ENCODE measurements at regions not wholly inside any gene's neighbourhood (a gene's known extent, or its start where the extent isn't known, plus 50 kb on each side); places are given as distances from the start of the nearest gene placed in this dataset.
"Not testable (repeated sequence)": the region's sequence is repeated elsewhere in the genome, so short reads cannot be mapped to it uniquely, and the experiment has no call there.

GRCh38 chr17:70699408-70699807 lies 530.1 kb downstream of the KCNJ2 start:
- no peak overlapping the region for H3K4me2 ChIP-seq
- H3K9me3 ChIP-seq = peaks cover 11% of the 10 kb centered on the region; the same call in 1 of the 2 replicates
- no peak overlapping the region for H3K27ac ChIP-seq
- 0 out of 2 replicates have a peak, but pooled peaks cover 3% of the 10 kb centered on the region for H3K4me1 ChIP-seq
- no peaks in the 10 kb centered on the region for H4K20me1 ChIP-seq
- no peaks in the 10 kb centered on the region for H3K27me3 ChIP-seq
- H3K4me3 ChIP-seq = no peak overlapping the region
- no peaks in the 10 kb centered on the region for H3K36me3 ChIP-seq
- TF ChIP-seq Cebpa-rat (IDR thresholded peaks at IDR 0.05) = no peak
- H3K9ac ChIP-seq = no peak overlapping the region

- H3K27ac ChIP-seq = no peak overlapping the region
- peaks cover 11% of the 10 kb centered on the region; the same call in 1 of the 2 replicates for H3K9me3 ChIP-seq
- TF ChIP-seq Cebpa-rat (IDR thresholded peaks at IDR 0.05) = no peak
- H3K4me3 ChIP-seq = no peak overlapping the region
- H3K4me1 ChIP-seq = 0 out of 2 replicates have a peak, but pooled peaks cover 3% of the 10 kb centered on the region
- no peaks in the 10 kb centered on the region for H3K27me3 ChIP-seq
- no peak overlapping the region for H3K4me2 ChIP-seq
- no peak overlapping the region for H3K9ac ChIP-seq
- H3K36me3 ChIP-seq = no peaks in the 10 kb centered on the region
- no peaks in the 10 kb centered on the region for H4K20me1 ChIP-seq
These were observed 533.4 kb downstream of the KCNJ2 start for GRCh38 chr17:70702683-70703255.

GRCh38 chr17:70709596-70709995 lies 540.3 kb downstream of the KCNJ2 start:
- H3K4me1 ChIP-seq = no peaks in the 10 kb centered on the region
- H3K9ac ChIP-seq = no peak overlapping the region
- H3K27ac ChIP-seq = no peak overlapping the region
- H4K20me1 ChIP-seq = no peaks in the 10 kb centered on the region
- TF ChIP-seq Cebpa-rat (IDR thresholded peaks at IDR 0.05) = no peak
- no peaks in the 10 kb centered on the region for H3K9me3 ChIP-seq
- H3K4me3 ChIP-seq = no peak overlapping the region
- H3K36me3 ChIP-seq = no peaks in the 10 kb centered on the region
- H3K4me2 ChIP-seq = no peak overlapping the region
- no peaks in the 10 kb centered on the region for H3K27me3 ChIP-seq

- H3K4me1 ChIP-seq = no peaks in the 10 kb centered on the region
- H3K27ac ChIP-seq = no peak overlapping the region
- no peak for TF ChIP-seq Cebpa-rat (IDR thresholded peaks at IDR 0.05)
- H3K4me3 ChIP-seq = no peak overlapping the region
- H3K27me3 ChIP-seq = no peaks in the 10 kb centered on the region
- no peak overlapping the region for H3K9ac ChIP-seq
- H3K9me3 ChIP-seq = no peaks in the 10 kb centered on the region
- H3K4me2 ChIP-seq = no peak overlapping the region
- H4K20me1 ChIP-seq = no peaks in the 10 kb centered on the region
- H3K36me3 ChIP-seq = no peaks in the 10 kb centered on the region
These were observed 544.4 kb downstream of the KCNJ2 start for GRCh38 chr17:70713694-70714093.

GRCh38 chr17:70716551-70716950 lies 547.2 kb downstream of the KCNJ2 start:
- H3K4me1 ChIP-seq = no peaks in the 10 kb centered on the region
- no peaks in the 10 kb centered on the region for H3K36me3 ChIP-seq
- H3K9ac ChIP-seq = no peak overlapping the region
- no peak overlapping the region for H3K4me2 ChIP-seq
- H3K27ac ChIP-seq = no peak overlapping the region
- no peak for TF ChIP-seq Cebpa-rat (IDR thresholded peaks at IDR 0.05)
- H3K9me3 ChIP-seq = no peaks in the 10 kb centered on the region
- no peaks in the 10 kb centered on the region for H4K20me1 ChIP-seq
- no peak overlapping the region for H3K4me3 ChIP-seq
- H3K27me3 ChIP-seq = no peaks in the 10 kb centered on the region

- Histone ChIP-seq H3K27me3 (no peaks in the 10 kb centered on the region), H3K4me2 (no peak overlapping the region), H3K9ac (no peak overlapping the region), H3K4me1 (no peaks in the 10 kb centered on the region), H4K20me1 (no peaks in the 10 kb centered on the region), H3K27ac (no peak overlapping the region), H3K36me3 (no peaks in the 10 kb centered on the region), H3K4me3 (no peak overlapping the region), H3K9me3 (no peaks in the 10 kb centered on the region)
- no peak for TF ChIP-seq Cebpa-rat (IDR thresholded peaks at IDR 0.05)
These were observed 547.7 kb downstream of the KCNJ2 start for GRCh38 chr17:70717042-70717441.

GRCh38 chr17:70736375-70736957 lies 567.1 kb downstream of the KCNJ2 start:
- Histone ChIP-seq H4K20me1 (no peaks in the 10 kb centered on the region), H3K36me3 (no peaks in the 10 kb centered on the region), H3K9me3 (no peaks in the 10 kb centered on the region), H3K27ac (no peak overlapping the region), H3K4me3 (no peak overlapping the region), H3K4me1 (no peaks in the 10 kb centered on the region), H3K9ac (no peak overlapping the region), H3K27me3 (no peaks in the 10 kb centered on the region), H3K4me2 (no peak overlapping the region)
- no peak for TF ChIP-seq Cebpa-rat (IDR thresholded peaks at IDR 0.05)

- no peaks in the 10 kb centered on the region for H3K27me3 ChIP-seq
- no peaks in the 10 kb centered on the region for H3K36me3 ChIP-seq
- no peak for TF ChIP-seq Cebpa-rat (IDR thresholded peaks at IDR 0.05)
- H3K4me3 ChIP-seq = no peak overlapping the region
- no peak overlapping the region for H3K9ac ChIP-seq
- no peak overlapping the region for H3K27ac ChIP-seq
- no peaks in the 10 kb centered on the region for H4K20me1 ChIP-seq
- H3K4me2 ChIP-seq = no peak overlapping the region
- H3K9me3 ChIP-seq = no peaks in the 10 kb centered on the region
- no peaks in the 10 kb centered on the region for H3K4me1 ChIP-seq
These were observed 569.7 kb downstream of the KCNJ2 start for GRCh38 chr17:70739065-70739464.

- H3K27ac ChIP-seq, H3K9ac ChIP-seq, H3K36me3 ChIP-seq, H4K20me1 ChIP-seq, H3K9me3 ChIP-seq, H3K4me2 ChIP-seq, H3K4me3 ChIP-seq, H3K27me3 ChIP-seq, H3K4me1 ChIP-seq: not testable (repeated sequence)
These were observed 577.2 kb downstream of the KCNJ2 start for GRCh38 chr17:70746574-70746973.

GRCh38 chr17:70750983-70751382 lies 581.7 kb downstream of the KCNJ2 start:
- Histone ChIP-seq H3K36me3 (no peaks in the 10 kb centered on the region), H3K4me2 (no peak overlapping the region), H4K20me1 (no peaks in the 10 kb centered on the region), H3K9me3 (no peaks in the 10 kb centered on the region), H3K4me1 (no peaks in the 10 kb centered on the region), H3K27ac (no peak overlapping the region), H3K27me3 (no peaks in the 10 kb centered on the region), H3K4me3 (no peak overlapping the region), H3K9ac (no peak overlapping the region)
- TF ChIP-seq Cebpa-rat (IDR thresholded peaks at IDR 0.05) = no peak

GRCh38 chr17:70752461-70752860 lies 583.1 kb downstream of the KCNJ2 start:
- H3K27ac ChIP-seq, H3K27me3 ChIP-seq, H3K4me2 ChIP-seq, H3K36me3 ChIP-seq, H3K4me3 ChIP-seq, H3K9me3 ChIP-seq, H3K4me1 ChIP-seq, H3K9ac ChIP-seq, H4K20me1 ChIP-seq: not testable (repeated sequence)
